ENCODE measurements at regions not wholly inside any gene's neighbourhood (a gene's known extent, or its start where the extent isn't known, plus 50 kb on each side); places are given as distances from the start of the nearest gene placed in this dataset.

DNA sequence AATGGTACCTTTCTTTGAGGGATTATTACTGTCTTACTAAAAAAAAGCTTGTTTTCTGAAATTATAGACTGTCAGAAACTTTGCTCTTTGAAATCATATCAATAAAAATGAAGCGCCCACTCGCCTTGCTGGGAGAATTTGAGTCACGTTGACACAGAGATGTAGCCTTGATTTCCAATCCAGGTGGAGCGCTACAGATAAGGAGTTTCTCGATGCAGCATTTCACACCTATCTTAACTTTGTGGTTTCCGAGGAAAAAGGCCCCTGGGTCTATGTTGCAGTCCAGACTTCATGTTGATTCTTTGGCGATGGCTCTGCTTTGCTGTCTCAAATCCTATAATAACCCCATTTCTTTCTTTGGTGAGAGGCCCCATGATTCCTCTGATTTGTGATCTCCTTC is 158.1 kb upstream of the ARG1 start:
- TF ChIP-seq CTCF (conservative IDR thresholded peaks at IDR 0.05; ENCODE audit: low read depth, low read length) (no peak), EZH2 (IDR thresholded peaks at IDR 0.05; ENCODE audit: borderline replicate concordance, low read depth, low read length, poor library complexity, severe bottlenecking) (no peak)
- H3K27me3 ChIP-seq (replicated peaks; ENCODE audit: insufficient read depth, low read depth, low read length, poor library complexity): no peaks in the 10 kb centered on the region
- H3K4me3 ChIP-seq (ENCODE audit: low read depth, low read length, poor library complexity, severe bottlenecking): no peak overlapping the region
- peaks cover 21% of the 10 kb centered on the region for H3K4me1 ChIP-seq (ENCODE audit: insufficient read depth, low read length, poor library complexity, severe bottlenecking)
- DNase-seq (ENCODE audit: low spot score): no peak
- no peaks in the 10 kb centered on the region for H3K9me3 ChIP-seq (ENCODE audit: low read depth, low read length, poor library complexity, severe bottlenecking)
- CTCF ChIA-PET: interaction anchor here (0.6 kb wide), 1 partner anchor 707 kb away, joined by 3 read pairs; no protein-coding TSS in a partner anchor
- no TSS peak for BruUV-seq (replicated peaks)
- intact Hi-C loops (cut with micrococcal nuclease; ENCODE audit: unreplicated experiment): no loop called here
- no peak overlapping the region for H3K27ac ChIP-seq (ENCODE audit: low read depth, low read length, poor library complexity, severe bottlenecking)
- no peaks in the 10 kb centered on the region for H3K36me3 ChIP-seq (ENCODE audit: insufficient read depth, low read length, poor library complexity, severe bottlenecking)
- POLR2A ChIA-PET (ENCODE audit: low non-redundant PET): no interaction called here

DNA sequence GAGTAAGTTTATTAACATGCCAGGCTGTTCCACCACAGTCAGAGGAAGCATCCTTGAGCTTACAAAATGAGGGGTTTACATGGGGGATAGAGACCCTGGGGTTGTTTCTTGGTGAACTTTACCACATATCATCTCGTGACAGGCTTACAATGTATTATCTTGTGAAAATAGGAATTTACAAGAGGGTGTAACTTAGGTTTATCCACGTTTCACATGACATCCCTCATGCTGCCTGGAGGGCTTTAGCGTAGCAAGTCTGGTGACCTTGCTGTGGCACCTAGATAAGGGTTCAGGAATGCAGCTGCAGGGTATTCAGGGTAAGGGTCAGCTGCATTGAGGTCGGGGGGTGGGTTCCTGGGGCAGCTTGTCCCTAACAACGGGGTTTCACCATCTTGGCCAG is 154.6 kb upstream of the ARG1 start:
- intact Hi-C loops (cut with micrococcal nuclease; ENCODE audit: unreplicated experiment): no loop called here
- BruUV-seq (replicated peaks): no TSS peak
- H3K4me1 ChIP-seq (ENCODE audit: insufficient read depth, low read length, poor library complexity, severe bottlenecking): peaks cover 21% of the 10 kb centered on the region
- H3K27me3 ChIP-seq (replicated peaks; ENCODE audit: insufficient read depth, low read depth, low read length, poor library complexity): no peaks in the 10 kb centered on the region
- no peaks in the 10 kb centered on the region for H3K9me3 ChIP-seq (ENCODE audit: low read depth, low read length, poor library complexity, severe bottlenecking)
- POLR2A ChIA-PET (ENCODE audit: low non-redundant PET): no interaction called here
- no peaks in the 10 kb centered on the region for H3K36me3 ChIP-seq (ENCODE audit: insufficient read depth, low read length, poor library complexity, severe bottlenecking)
- DNase-seq (ENCODE audit: low spot score): no peak
- CTCF ChIA-PET: no interaction called here
- no peak overlapping the region for H3K4me3 ChIP-seq (ENCODE audit: low read depth, low read length, poor library complexity, severe bottlenecking)
- TF ChIP-seq EZH2 (IDR thresholded peaks at IDR 0.05; ENCODE audit: borderline replicate concordance, low read depth, low read length, poor library complexity, severe bottlenecking) (no peak), CTCF (conservative IDR thresholded peaks at IDR 0.05; ENCODE audit: low read depth, low read length) (no peak)
- no peak overlapping the region for H3K27ac ChIP-seq (ENCODE audit: low read depth, low read length, poor library complexity, severe bottlenecking)

- Histone ChIP-seq H3K36me3 (ENCODE audit: insufficient read depth, low read length, poor library complexity, severe bottlenecking) (no peaks in the 10 kb centered on the region), H3K27ac (ENCODE audit: low read depth, low read length, poor library complexity, severe bottlenecking) (no peak overlapping the region), H3K4me1 (ENCODE audit: insufficient read depth, low read length, poor library complexity, severe bottlenecking) (peaks cover 21% of the 10 kb centered on the region), H3K9me3 (ENCODE audit: low read depth, low read length, poor library complexity, severe bottlenecking) (no peaks in the 10 kb centered on the region), H3K4me3 (ENCODE audit: low read depth, low read length, poor library complexity, severe bottlenecking) (no peak overlapping the region), H3K27me3 (replicated peaks; ENCODE audit: insufficient read depth, low read depth, low read length, poor library complexity) (no peaks in the 10 kb centered on the region)
- intact Hi-C loops (cut with micrococcal nuclease; ENCODE audit: unreplicated experiment): no loop called here
- ChIA-PET CTCF (no interaction called here), POLR2A (ENCODE audit: low non-redundant PET) (no interaction called here)
- peak; percentile 39 for DNase-seq (ENCODE audit: low spot score)
- no peak for TF ChIP-seq CTCF (conservative IDR thresholded peaks at IDR 0.05; ENCODE audit: low read depth, low read length)
- TF ChIP-seq EZH2 (IDR thresholded peaks at IDR 0.05; ENCODE audit: borderline replicate concordance, low read depth, low read length, poor library complexity, severe bottlenecking): no peak
- BruUV-seq (replicated peaks): no TSS peak
Measured at GRCh38 chr6:131419702-131420101, 153.3 kb upstream of the ARG1 start.

Measured in A673 (cell line).